OCI-LY1 (cell line): ENCODE measurements at regions not wholly inside any gene's neighbourhood (a gene's known extent, or its start where the extent isn't known, plus 50 kb on each side); places are given as distances from the start of the nearest gene placed in this dataset.

Source experiments
- H2AFZ ChIP-seq: fragments of 200-600 bp; sonication (generic), shearing (Covaris generic); 2 replicates; pipeline ENCODE4 v1.6.0; 2014; ENCODE audit warnings: antibody characterized with exemption, mild to moderate bottlenecking, low read length
- H3F3A ChIP-seq: fragments of 200-600 bp; sonication (generic), shearing (Covaris generic); 2 replicates; pipeline ENCODE4 v1.6.0; 2014; ENCODE audit warnings: mild to moderate bottlenecking, antibody characterized with exemption, low read length, moderate library complexity; ENCODE audit not compliant: insufficient read depth
- H3K27ac ChIP-seq: fragments of 200-600 bp; sonication (generic); 2 replicates; pipeline ENCODE4 v1.5.1; 2014; ENCODE audit warnings: low read length, mixed run types, mild to moderate bottlenecking, low read depth; ENCODE audit not compliant: poor library complexity, severe bottlenecking
- H3K27me3 ChIP-seq: fragments of 200-600 bp; sonication (generic); 2 replicates; pipeline ENCODE4 v1.6.0; 2014; ENCODE audit warnings: antibody characterized with exemption, mild to moderate bottlenecking, low read length, moderate library complexity; ENCODE audit not compliant: insufficient read depth
- H3K36me3 ChIP-seq: fragments of 200-600 bp; sonication (generic); 2 replicates; pipeline ENCODE4 v1.6.1; 2014; ENCODE audit warnings: mild to moderate bottlenecking, antibody characterized with exemption, low read length, moderate library complexity, mixed read lengths; ENCODE audit not compliant: insufficient read depth
- H3K4me1 ChIP-seq: fragments of 200-600 bp; sonication (generic); 2 replicates; pipeline ENCODE4 v1.5.1; 2014; ENCODE audit warnings: mild to moderate bottlenecking, low read length, moderate library complexity; ENCODE audit not compliant: insufficient read depth, severe bottlenecking
- H3K4me2 ChIP-seq: fragments of 200-600 bp; sonication (generic), shearing (Covaris generic); 2 replicates; pipeline ENCODE4 v1.6.1; 2014; ENCODE audit warnings: low read length
- H3K4me3 ChIP-seq: fragments of 200-600 bp; sonication (generic); 2 replicates; pipeline ENCODE4 v1.5.1; 2014; ENCODE audit warnings: low read length, low read depth, mild to moderate bottlenecking, mixed read lengths; ENCODE audit not compliant: poor library complexity, severe bottlenecking
- H3K79me2 ChIP-seq: fragments of 200-600 bp; shearing (Covaris generic); 2 replicates; pipeline ENCODE4 v1.6.1; 2016; ENCODE audit warnings: mixed run types, low read length, mixed read lengths; ENCODE audit not compliant: insufficient read depth
- H3K9ac ChIP-seq: fragments of 200-600 bp; sonication (generic), shearing (Covaris generic); 2 replicates; pipeline ENCODE4 v1.6.1; 2014; ENCODE audit warnings: mild to moderate bottlenecking, low read length, mixed read lengths
- H3K9me2 ChIP-seq: fragments of 200-600 bp; sonication (generic), shearing (Covaris generic); 2 replicates; pipeline ENCODE4 v1.6.1; 2014; ENCODE audit warnings: low read depth, mild to moderate bottlenecking, low read length, mixed read lengths
- H3K9me3 ChIP-seq: fragments of 200-600 bp; shearing (Covaris generic); 2 replicates; pipeline ENCODE4 v1.6.1; 2014; ENCODE audit warnings: low read length, mixed read lengths
- H4K20me1 ChIP-seq: fragments of 200-600 bp; sonication (generic), shearing (Covaris generic); 2 replicates; pipeline ENCODE4 v1.6.0; 2016; ENCODE audit warnings: mild to moderate bottlenecking, low read length; ENCODE audit not compliant: insufficient read depth
- EZH2 ChIP-seq: fragments of 200-600 bp; sonication (generic), shearing (Covaris generic); IDR thresholded peaks from 2 replicates; pipeline ENCODE4 v1.8.0; 2017; ENCODE audit warnings: borderline replicate concordance, mixed run types, mild to moderate bottlenecking, antibody characterized with exemption, low read length, moderate library complexity, mixed read lengths
- TF ChIP-seq, protein P1 (sequence below): fragments of 200-600 bp; sonication (generic), shearing (Covaris generic); IDR thresholded peaks from 2 replicates; pipeline ENCODE4 v1.5.1; 2017; ENCODE audit warnings: mild to moderate bottlenecking, antibody characterized with exemption, low read length, moderate library complexity, mixed read lengths

DNA sequence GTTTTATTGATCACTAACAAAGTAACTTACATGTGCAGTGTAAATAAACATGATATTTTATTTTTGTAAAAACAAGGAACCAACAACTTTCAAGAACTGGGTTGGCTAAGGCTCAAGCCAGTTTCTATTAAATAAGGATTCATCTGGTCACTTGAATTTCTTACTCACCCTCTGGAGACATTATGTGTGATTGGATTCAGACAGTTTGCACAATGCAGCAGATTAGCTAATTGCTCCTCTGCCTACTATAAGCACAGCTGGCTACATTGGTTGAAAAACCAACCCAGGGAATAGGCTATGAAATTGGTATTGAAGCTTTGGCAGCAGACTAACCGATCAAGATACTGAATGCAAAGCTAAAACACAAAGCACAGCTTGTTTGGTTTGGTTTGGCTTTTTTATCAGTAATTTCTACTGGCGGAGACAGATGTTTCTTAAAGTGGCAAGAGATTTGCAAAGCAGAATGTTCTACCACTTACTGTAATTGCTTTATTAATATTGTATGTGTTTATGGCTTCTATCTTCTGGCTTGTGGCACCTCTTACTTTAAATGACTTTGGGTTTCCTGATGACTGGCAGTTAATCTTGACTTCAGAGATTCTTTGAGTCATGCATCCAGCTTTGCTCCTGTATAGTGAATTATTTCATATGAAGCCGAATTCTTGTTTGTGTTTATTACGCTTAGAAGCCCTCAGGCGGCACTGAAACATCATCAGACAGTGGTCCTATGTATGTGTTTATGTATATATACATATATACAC, 231.5 kb downstream of the MPDZ start:
- Histone ChIP-seq H3K4me2 (no peak overlapping the region), H3K4me1 (no peaks in the 10 kb centered on the region), H3K27me3 (no peaks in the 10 kb centered on the region), H4K20me1 (no peaks in the 10 kb centered on the region), H3K4me3 (no peak overlapping the region), H3K79me2 (no peaks in the 10 kb centered on the region), H3K9ac (no peak overlapping the region), H3K9me3 (no peaks in the 10 kb centered on the region), H3K9me2 (no peaks in the 10 kb centered on the region), H2AFZ (no peak overlapping the region), H3F3A (no peaks in the 10 kb centered on the region), H3K27ac (no peak overlapping the region), H3K36me3 (no peaks in the 10 kb centered on the region)
- TF ChIP-seq, protein P1, sequence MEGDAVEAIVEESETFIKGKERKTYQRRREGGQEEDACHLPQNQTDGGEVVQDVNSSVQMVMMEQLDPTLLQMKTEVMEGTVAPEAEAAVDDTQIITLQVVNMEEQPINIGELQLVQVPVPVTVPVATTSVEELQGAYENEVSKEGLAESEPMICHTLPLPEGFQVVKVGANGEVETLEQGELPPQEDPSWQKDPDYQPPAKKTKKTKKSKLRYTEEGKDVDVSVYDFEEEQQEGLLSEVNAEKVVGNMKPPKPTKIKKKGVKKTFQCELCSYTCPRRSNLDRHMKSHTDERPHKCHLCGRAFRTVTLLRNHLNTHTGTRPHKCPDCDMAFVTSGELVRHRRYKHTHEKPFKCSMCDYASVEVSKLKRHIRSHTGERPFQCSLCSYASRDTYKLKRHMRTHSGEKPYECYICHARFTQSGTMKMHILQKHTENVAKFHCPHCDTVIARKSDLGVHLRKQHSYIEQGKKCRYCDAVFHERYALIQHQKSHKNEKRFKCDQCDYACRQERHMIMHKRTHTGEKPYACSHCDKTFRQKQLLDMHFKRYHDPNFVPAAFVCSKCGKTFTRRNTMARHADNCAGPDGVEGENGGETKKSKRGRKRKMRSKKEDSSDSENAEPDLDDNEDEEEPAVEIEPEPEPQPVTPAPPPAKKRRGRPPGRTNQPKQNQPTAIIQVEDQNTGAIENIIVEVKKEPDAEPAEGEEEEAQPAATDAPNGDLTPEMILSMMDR, result no peak
- no peak for TF ChIP-seq EZH2

DNA sequence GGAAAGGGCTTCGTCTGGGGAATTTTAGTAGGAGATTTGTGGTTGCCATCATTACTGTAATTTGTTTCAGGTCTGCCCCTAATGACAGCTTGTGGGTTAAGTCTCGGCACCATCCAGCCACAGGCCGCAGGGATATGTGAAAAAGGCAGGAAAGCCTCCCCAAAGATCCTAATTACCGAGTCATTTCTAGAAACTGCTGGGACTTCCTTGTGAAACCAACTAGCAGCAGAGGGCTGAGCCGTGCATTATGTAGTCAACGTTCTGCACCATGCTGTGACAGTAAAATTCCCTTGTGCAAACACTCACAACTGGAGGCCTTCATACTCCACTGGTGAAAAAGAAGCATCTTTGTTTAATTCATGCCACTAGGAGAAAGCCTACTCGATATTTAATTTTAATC, 230.3 kb downstream of the MPDZ start:
- Histone ChIP-seq H3K4me3 (no peak overlapping the region), H3F3A (no peaks in the 10 kb centered on the region), H3K36me3 (no peaks in the 10 kb centered on the region), H3K9me3 (no peaks in the 10 kb centered on the region), H2AFZ (no peak overlapping the region), H4K20me1 (no peaks in the 10 kb centered on the region), H3K79me2 (no peaks in the 10 kb centered on the region), H3K4me1 (no peaks in the 10 kb centered on the region), H3K4me2 (no peak overlapping the region), H3K9me2 (no peaks in the 10 kb centered on the region), H3K27ac (no peak overlapping the region), H3K9ac (no peak overlapping the region), H3K27me3 (no peaks in the 10 kb centered on the region)
- TF ChIP-seq EZH2, result no peak
- TF ChIP-seq, protein P1, result no peak

DNA sequence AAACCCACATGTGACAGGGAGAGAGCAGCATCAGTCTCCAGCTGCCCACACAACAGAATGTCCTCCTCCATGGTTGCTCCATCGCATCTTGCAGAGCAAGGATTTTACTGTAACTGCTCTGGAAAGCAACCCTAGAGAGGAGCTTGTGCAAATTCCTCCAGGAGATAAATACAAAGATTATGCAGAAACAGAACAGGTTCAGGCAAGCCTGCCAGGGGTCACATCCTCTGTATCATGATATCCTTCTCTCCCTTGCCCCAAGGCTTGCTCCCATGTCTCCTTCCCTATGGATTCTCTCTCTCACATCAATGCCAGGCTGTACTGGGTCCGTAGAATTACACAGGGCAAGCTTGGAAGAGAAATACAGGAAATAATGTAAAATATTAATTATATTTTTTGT, 226.0 kb downstream of the MPDZ start:
- Histone ChIP-seq H3K36me3 (no peaks in the 10 kb centered on the region), H3K79me2 (no peaks in the 10 kb centered on the region), H2AFZ (no peak overlapping the region), H3K4me1 (no peaks in the 10 kb centered on the region), H3K4me3 (no peak overlapping the region), H3K27me3 (no peaks in the 10 kb centered on the region), H4K20me1 (no peaks in the 10 kb centered on the region), H3F3A (no peaks in the 10 kb centered on the region), H3K9me3 (no peaks in the 10 kb centered on the region), H3K4me2 (no peak overlapping the region), H3K9ac (no peak overlapping the region), H3K27ac (no peak overlapping the region), H3K9me2 (no peaks in the 10 kb centered on the region)
- no peak for TF ChIP-seq EZH2

DNA sequence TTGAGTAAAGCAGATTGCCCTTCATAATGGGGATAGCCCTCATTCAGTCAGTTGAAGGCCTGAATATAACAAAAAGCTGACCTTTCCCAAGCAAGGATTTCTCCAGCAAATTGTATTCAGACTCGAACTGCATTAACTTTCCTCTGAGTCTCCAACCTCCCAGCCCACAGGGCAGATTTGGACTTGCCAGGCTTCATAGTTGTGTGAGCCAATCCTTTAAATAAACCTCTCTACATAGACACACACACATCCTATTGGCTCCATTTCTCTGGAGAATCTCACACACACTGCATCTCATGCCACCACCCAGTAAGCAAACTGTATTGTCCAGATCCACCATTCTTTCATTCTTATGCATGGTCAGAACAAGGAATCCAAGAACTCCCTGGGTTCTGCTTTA, 225.1 kb downstream of the MPDZ start:
- Histone ChIP-seq H3K4me2 (no peak overlapping the region), H3K27me3 (no peaks in the 10 kb centered on the region), H3K36me3 (no peaks in the 10 kb centered on the region), H3F3A (no peaks in the 10 kb centered on the region), H3K27ac (no peak overlapping the region), H3K9me2 (no peaks in the 10 kb centered on the region), H3K9me3 (no peaks in the 10 kb centered on the region), H3K9ac (no peak overlapping the region), H3K4me1 (no peaks in the 10 kb centered on the region), H4K20me1 (no peaks in the 10 kb centered on the region), H3K79me2 (no peaks in the 10 kb centered on the region), H2AFZ (no peak overlapping the region), H3K4me3 (no peak overlapping the region)
- TF ChIP-seq, protein P1, result no peak
- no peak for TF ChIP-seq EZH2
